ENCODE measurements at regions not wholly inside any gene's neighbourhood (a gene's known extent, or its start where the extent isn't known, plus 50 kb on each side); places are given as distances from the start of the nearest gene placed in this dataset.

- TF ChIP-seq ZSCAN21 (CRISPR knock-in tag; IDR thresholded peaks at IDR 0.05; ENCODE audit: borderline replicate concordance) (peak; percentile 93), SRSF4 (IDR thresholded peaks at IDR 0.05; ENCODE audit: low read depth, low read length, poor library complexity, severe bottlenecking) (no peak), CBX2 (IDR thresholded peaks at IDR 0.05; ENCODE audit: low read depth, low read length) (no peak), CBX2 (CRISPR knock-in tag; IDR thresholded peaks at IDR 0.05; ENCODE audit: low read depth) (peak; percentile 23; the same call in 1 of the 2 replicates), SOX6 (IDR thresholded peaks at IDR 0.05) (no peak), SOX6 (CRISPR knock-in tag; IDR thresholded peaks at IDR 0.05) (peak; percentile 60; the same call in 1 of the 2 replicates), MYC (CRISPR knock-in tag; IDR thresholded peaks at IDR 0.05; ENCODE audit: borderline replicate concordance) (peak; percentile 32; the same call in 1 of the 2 replicates), BCL6 (CRISPR knock-in tag; IDR thresholded peaks at IDR 0.05) (peak; percentile 32; the same call in 1 of the 2 replicates), THAP11 (CRISPR knock-in tag; IDR thresholded peaks at IDR 0.05) (peak; percentile 53), ZEB1 (IDR thresholded peaks at IDR 0.05; ENCODE audit: insufficient replicate concordance, low read depth) (peak; percentile 56), ZNF292 (CRISPR knock-in tag; IDR thresholded peaks at IDR 0.05; ENCODE audit: borderline replicate concordance, low read depth) (peak; percentile 37; the same call in 1 of the 2 replicates), ZGPAT (CRISPR knock-in tag; IDR thresholded peaks at IDR 0.05) (peak; percentile 81), ZMYM4 (CRISPR knock-in tag; IDR thresholded peaks at IDR 0.05) (0 out of 2 replicates have a peak, but pooled peaks have one; percentile 5), LCORL (IDR thresholded peaks at IDR 0.05) (no peak), LCORL (CRISPR knock-in tag; IDR thresholded peaks at IDR 0.05) (peak; percentile 54; the same call in 1 of the 2 replicates), ZNF10 (CRISPR knock-in tag; IDR thresholded peaks at IDR 0.05; ENCODE audit: borderline replicate concordance, low read depth) (no peak), ZNF687 (CRISPR knock-in tag; IDR thresholded peaks at IDR 0.05) (peak; percentile 77), FOXK1 (CRISPR knock-in tag; IDR thresholded peaks at IDR 0.05; ENCODE audit: borderline replicate concordance, low read depth) (peak; percentile 52; the same call in 1 of the 2 replicates), ZSCAN12 (CRISPR knock-in tag; IDR thresholded peaks at IDR 0.05) (no peak), RFX1 (IDR thresholded peaks at IDR 0.05) (no peak), ZSCAN20 (CRISPR knock-in tag; IDR thresholded peaks at IDR 0.05; ENCODE audit: borderline replicate concordance) (peak; percentile 71; the same call in 1 of the 2 replicates), GATAD2A (CRISPR knock-in tag; IDR thresholded peaks at IDR 0.05) (peak; percentile 77), ELF3 (CRISPR knock-in tag; IDR thresholded peaks at IDR 0.05) (peak; percentile 56; the same call in 1 of the 2 replicates)
- TF ChIP-seq, protein P1, sequence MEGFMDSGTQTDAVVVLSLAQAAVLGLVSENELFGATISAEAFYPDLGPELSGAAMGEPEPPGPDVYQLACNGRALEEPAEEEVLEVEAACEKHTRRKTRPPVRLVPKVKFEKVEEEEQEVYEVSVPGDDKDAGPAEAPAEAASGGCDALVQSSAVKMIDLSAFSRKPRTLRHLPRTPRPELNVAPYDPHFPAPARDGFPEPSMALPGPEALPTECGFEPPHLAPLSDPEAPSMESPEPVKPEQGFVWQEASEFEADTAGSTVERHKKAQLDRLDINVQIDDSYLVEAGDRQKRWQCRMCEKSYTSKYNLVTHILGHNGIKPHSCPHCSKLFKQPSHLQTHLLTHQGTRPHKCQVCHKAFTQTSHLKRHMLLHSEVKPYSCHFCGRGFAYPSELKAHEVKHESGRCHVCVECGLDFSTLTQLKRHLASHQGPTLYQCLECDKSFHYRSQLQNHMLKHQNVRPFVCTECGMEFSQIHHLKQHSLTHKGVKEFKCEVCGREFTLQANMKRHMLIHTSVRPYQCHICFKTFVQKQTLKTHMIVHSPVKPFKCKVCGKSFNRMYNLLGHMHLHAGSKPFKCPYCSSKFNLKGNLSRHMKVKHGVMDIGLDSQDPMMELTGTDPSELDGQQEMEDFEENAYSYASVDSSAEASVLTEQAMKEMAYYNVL (CRISPR knock-in tag; IDR thresholded peaks at IDR 0.05; ENCODE audit: borderline replicate concordance) = peak; percentile 84; the same call in 1 of the 2 replicates
These were observed 70.1 kb upstream of the BZW1 start (continued) for GRCh38 chr2:200741468-200742202.

Data from HepG2 (cell line).